ENCODE measurements at regions not wholly inside any gene's neighbourhood (a gene's known extent, or its start where the extent isn't known, plus 50 kb on each side); places are given as distances from the start of the nearest gene placed in this dataset.

DNA sequence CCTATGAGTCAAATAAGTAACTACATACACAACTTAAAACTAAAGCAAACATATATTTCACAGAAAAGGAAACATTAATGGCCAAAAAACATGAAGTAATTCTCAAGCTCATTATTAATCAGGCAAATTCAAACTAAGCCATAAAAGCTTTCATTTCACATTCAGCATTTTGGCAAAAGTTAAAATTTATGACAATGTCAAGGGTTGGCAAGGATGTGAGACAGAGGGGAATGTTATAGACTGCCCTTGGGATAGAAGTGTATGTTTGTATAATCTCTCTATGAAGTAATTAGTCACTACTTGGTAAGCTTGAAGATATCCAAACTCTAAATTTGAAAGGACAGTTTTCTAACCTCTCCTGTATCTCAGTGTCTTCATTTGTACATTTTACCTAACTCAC, 539.4 kb downstream of the RIT2 start:
- H3K36me3 ChIP-seq (ENCODE audit: insufficient read depth, low read length) = no peaks in the 10 kb centered on the region
- H3K4me3 ChIP-seq = no peak overlapping the region
- TF ChIP-seq POLR2AphosphoS5 (IDR thresholded peaks at IDR 0.05; ENCODE audit: borderline replicate concordance, low read depth, low read length) (no peak), EZH2 (IDR thresholded peaks at IDR 0.05) (no peak), FOXP2 (optimal IDR thresholded peaks at IDR 0.05; ENCODE audit: control extremely low read depth, extremely low read length, insufficient read depth) (no peak)
- H3K9me3 ChIP-seq (ENCODE audit: low read depth, low read length) = no peaks in the 10 kb centered on the region
- H3K9ac ChIP-seq (ENCODE audit: insufficient read length) = no peak overlapping the region
- no peak overlapping the region for H3K27ac ChIP-seq
- no peak for DNase-seq (ENCODE audit: low read depth, low spot score)

DNA sequence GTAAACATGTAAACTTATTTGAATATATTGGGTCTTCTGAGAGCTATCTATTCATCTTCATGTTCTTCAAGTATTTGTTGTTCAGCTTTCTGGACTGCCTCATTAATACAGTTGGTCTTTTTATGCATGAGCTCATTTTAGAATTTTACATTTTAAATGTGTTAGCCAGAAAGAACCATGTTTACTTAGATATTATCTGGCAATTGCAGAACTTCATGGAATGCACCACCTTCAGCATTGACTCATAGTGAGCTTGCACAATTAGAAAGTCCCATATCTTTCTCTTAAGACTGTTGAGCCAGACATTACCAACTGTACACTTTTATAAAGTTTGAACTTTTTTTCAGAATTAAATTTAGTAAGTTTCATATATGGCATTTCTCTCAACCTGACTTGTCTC, 536.7 kb downstream of the RIT2 start:
- TF ChIP-seq FOXP2 (optimal IDR thresholded peaks at IDR 0.05; ENCODE audit: control extremely low read depth, extremely low read length, insufficient read depth) (no peak), EZH2 (IDR thresholded peaks at IDR 0.05) (no peak), POLR2AphosphoS5 (IDR thresholded peaks at IDR 0.05; ENCODE audit: borderline replicate concordance, low read depth, low read length) (no peak)
- Histone ChIP-seq H3K36me3 (ENCODE audit: insufficient read depth, low read length) (no peaks in the 10 kb centered on the region), H3K4me3 (no peak overlapping the region), H3K9ac (ENCODE audit: insufficient read length) (no peak overlapping the region), H3K9me3 (ENCODE audit: low read depth, low read length) (no peaks in the 10 kb centered on the region), H3K27ac (no peak overlapping the region)
- DNase-seq (ENCODE audit: low read depth, low spot score) = no peak

DNA sequence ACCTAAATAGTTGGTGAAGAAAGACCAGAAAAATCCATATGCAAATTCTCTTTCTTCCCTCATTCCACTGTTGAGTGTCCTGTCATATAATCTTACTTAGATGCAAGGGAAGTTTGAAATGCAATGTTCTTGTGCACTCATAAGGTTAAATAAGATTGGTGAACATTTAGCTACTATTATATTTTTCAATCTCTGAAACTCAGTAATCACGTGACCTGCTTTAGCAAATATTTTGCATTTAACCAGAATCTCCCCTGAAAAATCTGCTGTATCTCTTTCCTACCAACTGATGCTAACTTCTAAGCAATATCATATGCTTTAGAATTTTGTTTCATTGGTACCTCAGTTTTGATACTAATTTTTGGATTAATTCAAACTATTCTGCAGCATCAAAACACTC, 533.2 kb downstream of the RIT2 start:
- no peak overlapping the region for H3K27ac ChIP-seq
- no peak overlapping the region for H3K4me3 ChIP-seq
- no peak for DNase-seq (ENCODE audit: low read depth, low spot score)
- no peaks in the 10 kb centered on the region for H3K36me3 ChIP-seq (ENCODE audit: insufficient read depth, low read length)
- no peak overlapping the region for H3K9ac ChIP-seq (ENCODE audit: insufficient read length)
- H3K9me3 ChIP-seq (ENCODE audit: low read depth, low read length) = no peaks in the 10 kb centered on the region
- TF ChIP-seq POLR2AphosphoS5 (IDR thresholded peaks at IDR 0.05; ENCODE audit: borderline replicate concordance, low read depth, low read length) (no peak), FOXP2 (optimal IDR thresholded peaks at IDR 0.05; ENCODE audit: control extremely low read depth, extremely low read length, insufficient read depth) (no peak), EZH2 (IDR thresholded peaks at IDR 0.05) (no peak)

DNA sequence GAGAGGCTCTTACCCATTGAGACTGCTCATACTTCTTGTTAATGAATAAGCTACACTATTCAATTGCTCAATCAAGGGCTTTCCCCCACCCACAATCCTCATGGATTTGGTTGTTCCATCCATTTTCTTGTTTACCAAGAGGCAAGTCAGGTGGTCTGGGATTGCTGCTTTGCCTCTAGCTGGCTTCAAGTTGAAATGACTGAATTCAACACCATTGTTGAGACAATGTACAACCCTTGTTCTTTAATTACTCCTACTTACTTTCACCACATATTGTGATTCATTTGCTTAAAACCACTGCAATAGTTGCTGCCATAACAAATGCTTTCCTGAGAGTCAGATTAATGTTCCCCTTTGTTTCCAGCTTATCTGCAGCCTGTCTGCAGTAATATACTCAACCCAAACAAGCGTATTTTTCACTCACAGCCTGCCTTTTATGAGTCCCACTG, 532.2 kb downstream of the RIT2 start:
- Histone ChIP-seq H3K27ac (no peak overlapping the region), H3K9me3 (ENCODE audit: low read depth, low read length) (no peaks in the 10 kb centered on the region), H3K9ac (ENCODE audit: insufficient read length) (no peak overlapping the region), H3K36me3 (ENCODE audit: insufficient read depth, low read length) (no peaks in the 10 kb centered on the region), H3K4me3 (no peak overlapping the region)
- DNase-seq (ENCODE audit: low read depth, low spot score) = no peak
- TF ChIP-seq POLR2AphosphoS5 (IDR thresholded peaks at IDR 0.05; ENCODE audit: borderline replicate concordance, low read depth, low read length) = no peak
- no peak for TF ChIP-seq EZH2 (IDR thresholded peaks at IDR 0.05)
- no peak for TF ChIP-seq FOXP2 (optimal IDR thresholded peaks at IDR 0.05; ENCODE audit: control extremely low read depth, extremely low read length, insufficient read depth)

DNA sequence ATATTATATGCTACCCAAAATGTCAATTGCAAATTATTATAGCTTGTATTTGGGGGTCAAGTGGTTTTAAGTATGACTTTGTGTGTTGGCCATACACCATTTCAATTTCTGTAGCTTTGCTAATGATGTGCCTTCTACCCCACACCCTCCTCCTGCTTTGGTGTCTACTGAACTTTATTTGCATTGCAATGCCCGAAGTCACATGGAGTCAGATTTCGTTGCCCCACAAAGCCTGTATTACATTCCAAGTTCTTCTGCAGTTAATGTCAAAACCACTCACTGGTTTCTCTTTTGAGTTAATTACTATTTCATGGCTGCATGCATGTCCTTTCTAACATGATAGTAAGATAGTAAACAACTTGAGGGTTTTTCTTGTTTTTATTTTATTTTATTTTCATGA, 528.9 kb downstream of the RIT2 start:
- Histone ChIP-seq H3K9ac (ENCODE audit: insufficient read length) (no peak overlapping the region), H3K27ac (no peak overlapping the region), H3K9me3 (ENCODE audit: low read depth, low read length) (no peaks in the 10 kb centered on the region), H3K4me3 (no peak overlapping the region), H3K36me3 (ENCODE audit: insufficient read depth, low read length) (no peaks in the 10 kb centered on the region)
- no peak for DNase-seq (ENCODE audit: low read depth, low spot score)
- TF ChIP-seq EZH2 (IDR thresholded peaks at IDR 0.05) (no peak), FOXP2 (optimal IDR thresholded peaks at IDR 0.05; ENCODE audit: control extremely low read depth, extremely low read length, insufficient read depth) (no peak), POLR2AphosphoS5 (IDR thresholded peaks at IDR 0.05; ENCODE audit: borderline replicate concordance, low read depth, low read length) (no peak)

DNA sequence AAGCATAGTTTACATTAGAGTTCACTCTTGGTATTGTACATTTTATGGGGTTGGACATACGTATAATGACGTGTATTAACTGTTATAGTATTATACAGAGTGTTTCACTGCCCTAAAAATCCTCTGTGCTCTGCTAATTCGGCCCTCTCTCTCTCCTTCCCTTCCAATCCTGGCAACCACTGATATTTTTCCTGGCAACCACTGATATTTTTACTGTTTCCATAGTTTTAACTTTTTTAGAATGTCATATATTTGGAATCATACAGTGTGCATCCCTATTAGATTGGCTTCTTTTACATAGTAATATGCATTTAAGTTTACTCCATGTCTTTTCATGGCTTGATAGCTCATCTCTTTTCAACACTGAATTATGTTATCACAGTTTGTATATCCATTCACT, 526.7 kb downstream of the RIT2 start:
- TF ChIP-seq POLR2AphosphoS5 (IDR thresholded peaks at IDR 0.05; ENCODE audit: borderline replicate concordance, low read depth, low read length) = no peak
- TF ChIP-seq EZH2 (IDR thresholded peaks at IDR 0.05) = no peak
- TF ChIP-seq FOXP2 (optimal IDR thresholded peaks at IDR 0.05; ENCODE audit: control extremely low read depth, extremely low read length, insufficient read depth) = no peak
- Histone ChIP-seq H3K9ac (ENCODE audit: insufficient read length) (no peak overlapping the region), H3K4me3 (no peak overlapping the region), H3K36me3 (ENCODE audit: insufficient read depth, low read length) (no peaks in the 10 kb centered on the region), H3K27ac (no peak overlapping the region), H3K9me3 (ENCODE audit: low read depth, low read length) (no peaks in the 10 kb centered on the region)
- DNase-seq (ENCODE audit: low read depth, low spot score) = no peak

DNA sequence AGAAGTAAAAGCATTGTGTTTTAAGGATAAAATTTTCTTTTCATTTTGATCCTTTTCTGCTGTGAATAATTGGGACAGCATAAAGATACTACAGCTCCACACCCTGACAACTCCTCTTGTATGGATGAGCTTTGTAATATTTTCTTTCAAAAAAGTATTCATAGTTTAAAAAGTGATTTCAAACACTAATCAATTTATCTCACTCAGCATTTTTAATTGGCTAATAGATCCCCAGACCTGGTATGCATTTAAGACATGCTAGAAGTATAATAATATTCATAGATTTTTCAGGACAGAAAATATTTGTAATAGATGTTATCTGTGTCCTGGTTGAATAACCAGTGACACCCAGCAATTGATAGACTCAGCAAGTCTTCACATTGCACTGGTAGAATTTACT, 510.7 kb downstream of the RIT2 start:
- Histone ChIP-seq H3K9ac (ENCODE audit: insufficient read length) (no peak overlapping the region), H3K36me3 (ENCODE audit: insufficient read depth, low read length) (no peaks in the 10 kb centered on the region), H3K27ac (no peak overlapping the region), H3K9me3 (ENCODE audit: low read depth, low read length) (no peaks in the 10 kb centered on the region), H3K4me3 (no peak overlapping the region)
- TF ChIP-seq EZH2 (IDR thresholded peaks at IDR 0.05) (no peak), FOXP2 (optimal IDR thresholded peaks at IDR 0.05; ENCODE audit: control extremely low read depth, extremely low read length, insufficient read depth) (no peak), POLR2AphosphoS5 (IDR thresholded peaks at IDR 0.05; ENCODE audit: borderline replicate concordance, low read depth, low read length) (no peak)
- DNase-seq (ENCODE audit: low read depth, low spot score) = no peak

DNA sequence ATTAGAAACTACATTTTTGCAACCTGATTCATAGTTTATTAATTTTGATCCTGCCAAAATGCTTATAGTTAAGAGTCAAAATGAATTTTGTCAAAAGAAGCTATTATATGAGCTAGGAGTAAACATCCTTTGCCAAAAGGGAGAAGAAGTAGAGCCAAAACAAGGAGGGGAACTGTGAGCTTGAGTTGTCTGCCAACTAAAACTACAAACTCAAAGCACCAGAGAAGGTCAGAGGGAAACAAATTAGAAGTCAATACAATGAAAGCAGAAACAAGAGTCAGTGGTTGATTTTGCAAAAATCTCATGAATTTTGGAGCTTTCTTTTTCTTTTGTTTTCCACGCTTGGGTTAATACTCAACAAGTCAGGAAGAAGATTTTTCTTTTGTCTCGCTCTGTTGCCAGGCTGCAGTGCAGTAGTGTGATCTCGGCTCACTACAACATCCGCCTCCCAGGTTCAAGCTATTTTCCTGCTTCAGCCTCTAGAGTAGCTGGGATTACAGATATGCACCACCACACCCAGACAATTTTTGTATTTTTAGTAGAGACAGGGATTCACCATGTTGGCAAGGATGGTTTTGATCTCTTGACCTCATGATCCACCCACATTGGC, 508.5 kb downstream of the RIT2 start:
- DNase-seq (ENCODE audit: low read depth, low spot score) = no peak
- no peak overlapping the region for H3K4me3 ChIP-seq
- no peaks in the 10 kb centered on the region for H3K9me3 ChIP-seq (ENCODE audit: low read depth, low read length)
- no peaks in the 10 kb centered on the region for H3K36me3 ChIP-seq (ENCODE audit: insufficient read depth, low read length)
- H3K9ac ChIP-seq (ENCODE audit: insufficient read length) = no peak overlapping the region
- no peak overlapping the region for H3K27ac ChIP-seq
- TF ChIP-seq FOXP2 (optimal IDR thresholded peaks at IDR 0.05; ENCODE audit: control extremely low read depth, extremely low read length, insufficient read depth) = no peak
- TF ChIP-seq POLR2AphosphoS5 (IDR thresholded peaks at IDR 0.05; ENCODE audit: borderline replicate concordance, low read depth, low read length) = no peak
- TF ChIP-seq EZH2 (IDR thresholded peaks at IDR 0.05) = no peak

DNA sequence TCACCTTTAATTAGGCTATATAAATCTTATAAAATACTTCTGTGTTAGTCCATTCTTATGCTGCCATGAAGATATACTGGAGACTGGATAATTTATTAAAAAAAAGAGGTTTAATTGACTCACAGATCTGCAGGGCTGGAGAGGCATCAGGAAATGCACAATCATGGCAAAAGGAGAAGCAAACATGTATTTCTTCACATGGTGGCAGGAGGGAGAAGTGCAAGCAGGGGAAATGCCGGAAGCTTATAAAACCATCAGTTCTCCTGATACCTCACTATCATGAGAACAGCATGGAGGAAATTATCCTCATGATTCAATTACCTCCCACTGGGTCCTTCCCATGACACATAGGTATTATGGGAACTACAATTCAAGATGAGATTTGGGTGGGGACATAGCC, 504.4 kb downstream of the RIT2 start:
- Histone ChIP-seq H3K27ac (no peak overlapping the region), H3K36me3 (ENCODE audit: insufficient read depth, low read length) (no peaks in the 10 kb centered on the region), H3K4me3 (no peak overlapping the region), H3K9ac (ENCODE audit: insufficient read length) (no peak overlapping the region), H3K9me3 (ENCODE audit: low read depth, low read length) (no peaks in the 10 kb centered on the region)
- no peak for DNase-seq (ENCODE audit: low read depth, low spot score)
- TF ChIP-seq EZH2 (IDR thresholded peaks at IDR 0.05) (no peak), POLR2AphosphoS5 (IDR thresholded peaks at IDR 0.05; ENCODE audit: borderline replicate concordance, low read depth, low read length) (no peak), FOXP2 (optimal IDR thresholded peaks at IDR 0.05; ENCODE audit: control extremely low read depth, extremely low read length, insufficient read depth) (no peak)

Measured in SK-N-MC (cell line).